Vagina (tissue), 2 donors: ENCODE measurements at regions not wholly inside any gene's neighbourhood (a gene's known extent, or its start where the extent isn't known, plus 50 kb on each side); places are given as distances from the start of the nearest gene placed in this dataset.

Experiments used
- POLR2A ChIP-seq, 2 donors: fragments of 450-650 bp; IDR thresholded peaks; one replicate each; pipeline ENCODE4 v1.6.1; 2017; ENCODE audit warnings: antibody characterized with exemption in 2 of 2, mild to moderate bottlenecking in 2 of 2, moderate library complexity in 2 of 2
- POLR2AphosphoS5 ChIP-seq, 2 donors: sonication (generic); formaldehyde crosslinking; IDR thresholded peaks; one replicate each; pipeline ENCODE4 v1.9.0; 2017; ENCODE audit warnings: antibody characterized with exemption in 2 of 2, mild to moderate bottlenecking in 2 of 2, low read depth in 1 of 2; ENCODE audit not compliant: insufficient read depth in 1 of 2
- TF ChIP-seq, protein P1 (sequence below), 3 experiments: fragments of 450-650 bp in 2 of 3; fragments of 200-600 bp in 1 of 3; sonication (generic) in 1 of 3; IDR thresholded peaks; one replicate each; pipeline ENCODE4 v1.5.1; 2017 to 2019; ENCODE audit warnings: antibody characterized with exemption in 3 of 3, mild to moderate bottlenecking in 2 of 3, moderate library complexity in 2 of 3

DNA sequence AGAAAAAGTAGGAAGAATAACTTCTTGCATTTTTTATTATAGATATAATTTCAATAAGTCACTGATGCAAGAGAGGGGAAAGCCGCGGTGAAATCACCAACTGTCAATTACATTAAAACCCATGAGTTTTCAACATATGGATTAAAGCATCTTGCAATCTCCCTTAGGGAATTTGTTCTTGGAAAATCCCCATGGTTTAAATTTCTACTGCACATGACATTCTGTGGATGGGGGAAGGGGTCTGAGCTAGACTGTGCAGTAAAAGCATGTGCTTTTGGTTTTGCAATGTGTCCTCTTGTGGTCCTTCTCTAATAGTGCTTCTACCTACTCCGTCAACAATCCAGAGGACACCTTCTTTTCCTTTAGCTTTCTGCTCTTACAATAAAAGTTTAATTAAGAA lies 894.0 kb downstream of the DCDC2C start:
- TF ChIP-seq, protein P1, sequence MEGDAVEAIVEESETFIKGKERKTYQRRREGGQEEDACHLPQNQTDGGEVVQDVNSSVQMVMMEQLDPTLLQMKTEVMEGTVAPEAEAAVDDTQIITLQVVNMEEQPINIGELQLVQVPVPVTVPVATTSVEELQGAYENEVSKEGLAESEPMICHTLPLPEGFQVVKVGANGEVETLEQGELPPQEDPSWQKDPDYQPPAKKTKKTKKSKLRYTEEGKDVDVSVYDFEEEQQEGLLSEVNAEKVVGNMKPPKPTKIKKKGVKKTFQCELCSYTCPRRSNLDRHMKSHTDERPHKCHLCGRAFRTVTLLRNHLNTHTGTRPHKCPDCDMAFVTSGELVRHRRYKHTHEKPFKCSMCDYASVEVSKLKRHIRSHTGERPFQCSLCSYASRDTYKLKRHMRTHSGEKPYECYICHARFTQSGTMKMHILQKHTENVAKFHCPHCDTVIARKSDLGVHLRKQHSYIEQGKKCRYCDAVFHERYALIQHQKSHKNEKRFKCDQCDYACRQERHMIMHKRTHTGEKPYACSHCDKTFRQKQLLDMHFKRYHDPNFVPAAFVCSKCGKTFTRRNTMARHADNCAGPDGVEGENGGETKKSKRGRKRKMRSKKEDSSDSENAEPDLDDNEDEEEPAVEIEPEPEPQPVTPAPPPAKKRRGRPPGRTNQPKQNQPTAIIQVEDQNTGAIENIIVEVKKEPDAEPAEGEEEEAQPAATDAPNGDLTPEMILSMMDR (IDR thresholded peaks at IDR 0.05) = no peak
- TF ChIP-seq POLR2AphosphoS5 (IDR thresholded peaks at IDR 0.05; ENCODE audit: insufficient read depth in 1 of 2, low read depth in 1 of 2) = no peak
- no peak for TF ChIP-seq POLR2A (IDR thresholded peaks at IDR 0.05)
